Muscle of leg (tissue), 3 donors: ENCODE measurements at regions not wholly inside any gene's neighbourhood (a gene's known extent, or its start where the extent isn't known, plus 50 kb on each side); places are given as distances from the start of the nearest gene placed in this dataset.
"Not testable (repeated sequence)": the region's sequence is repeated elsewhere in the genome, so short reads cannot be mapped to it uniquely, and the experiment has no call there.

Experiments used
- DNase-seq: peaks from one replicate; pipeline ENCODE4 v3.0.0; 2013
- H3K27ac ChIP-seq: one replicate; pipeline ENCODE4 v1.5.1; 2013; ENCODE audit warnings: mild to moderate bottlenecking, low read length, control low read depth
- H3K27me3 ChIP-seq: one replicate; pipeline ENCODE4 v1.6.1; 2013; ENCODE audit warnings: low read length; ENCODE audit not compliant: control insufficient read depth, insufficient read depth
- H3K36me3 ChIP-seq: one replicate; pipeline ENCODE4 v1.6.1; 2013; ENCODE audit warnings: low read length; ENCODE audit not compliant: control insufficient read depth, insufficient read depth
- H3K4me1 ChIP-seq: one replicate; pipeline ENCODE4 v1.6.1; 2013; ENCODE audit warnings: low read length; ENCODE audit not compliant: control insufficient read depth, insufficient read depth
- H3K4me3 ChIP-seq: one replicate; pipeline ENCODE4 v1.5.1; 2013; ENCODE audit warnings: low read length, control low read depth
- H3K9me3 ChIP-seq: replicated peaks from 2 replicates; pipeline ENCODE4 v1.6.1; 2013; ENCODE audit warnings: low read depth, low read length; ENCODE audit not compliant: control insufficient read depth
- WGBS: methylation state at CpG from one replicate; pipeline ENCODE4 v1.1.5; 2013; ENCODE audit warnings: missing lambda C conversion rate; ENCODE audit not compliant: insufficient coverage; 5-methylcytosine and 5-hydroxymethylcytosine counted together

DNA sequence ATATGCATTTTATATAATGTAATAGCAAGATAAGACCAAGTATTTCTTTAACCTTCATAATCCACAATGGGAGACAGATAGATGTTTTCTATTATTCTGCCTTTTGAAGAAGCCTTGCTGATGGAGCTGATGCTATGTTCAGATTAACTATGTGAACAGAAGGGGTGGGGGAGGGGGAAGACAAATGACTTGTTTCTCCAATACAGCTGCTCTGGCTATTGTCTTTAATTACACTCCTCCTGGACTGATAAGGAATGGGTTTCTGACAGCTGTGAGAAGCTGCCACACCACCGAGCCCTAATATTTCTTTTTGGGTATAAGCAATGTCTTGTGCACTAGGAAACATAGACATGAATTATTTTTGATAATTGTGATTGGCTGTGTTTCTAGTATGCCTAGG lies 62.0 kb downstream of the CAVIN4 start:
- DNase-seq, result no peak
- Histone ChIP-seq H3K27me3 (no peaks in the 10 kb centered on the region), H3K4me3 (no peak overlapping the region), H3K4me1 (no peaks in the 10 kb centered on the region), H3K27ac (no peak overlapping the region), H3K36me3 (no peaks in the 10 kb centered on the region), H3K9me3 (no peaks in the 10 kb centered on the region)
- WGBS, result no CpG with 5 or more reads among the region's 1 CpG

GRCh38 chr9:100640447-100641050 lies 62.7 kb downstream of the CAVIN4 start:
- Histone ChIP-seq H3K9me3 (no peaks in the 10 kb centered on the region), H3K27me3 (no peaks in the 10 kb centered on the region), H3K4me3 (no peak overlapping the region), H3K4me1 (no peaks in the 10 kb centered on the region), H3K27ac (no peak overlapping the region), H3K36me3 (no peaks in the 10 kb centered on the region)
- no CpG with 5 or more reads among the region's 5 CpGs for WGBS
- no peak for DNase-seq

GRCh38 chr9:100641166-100641565 lies 63.3 kb downstream of the CAVIN4 start:
- WGBS, result no CpG with 5 or more reads among the region's 2 CpGs
- DNase-seq, result no peak
- H3K27me3 ChIP-seq, result no peaks in the 10 kb centered on the region
- no peak overlapping the region for H3K27ac ChIP-seq
- H3K4me3 ChIP-seq, result no peak overlapping the region
- no peaks in the 10 kb centered on the region for H3K4me1 ChIP-seq
- no peaks in the 10 kb centered on the region for H3K36me3 ChIP-seq
- H3K9me3 ChIP-seq, result no peaks in the 10 kb centered on the region

GRCh38 chr9:100652850-100653249 lies 75.0 kb downstream of the CAVIN4 start:
- H3K4me1 ChIP-seq, result no peaks in the 10 kb centered on the region
- no CpG with 5 or more reads among the region's 4 CpGs for WGBS
- H3K4me3 ChIP-seq, result no peak overlapping the region
- H3K27me3 ChIP-seq, result no peaks in the 10 kb centered on the region
- H3K36me3 ChIP-seq, result no peaks in the 10 kb centered on the region
- H3K9me3 ChIP-seq, result peaks cover 5% of the 10 kb centered on the region
- DNase-seq, result no peak
- no peak overlapping the region for H3K27ac ChIP-seq

DNA sequence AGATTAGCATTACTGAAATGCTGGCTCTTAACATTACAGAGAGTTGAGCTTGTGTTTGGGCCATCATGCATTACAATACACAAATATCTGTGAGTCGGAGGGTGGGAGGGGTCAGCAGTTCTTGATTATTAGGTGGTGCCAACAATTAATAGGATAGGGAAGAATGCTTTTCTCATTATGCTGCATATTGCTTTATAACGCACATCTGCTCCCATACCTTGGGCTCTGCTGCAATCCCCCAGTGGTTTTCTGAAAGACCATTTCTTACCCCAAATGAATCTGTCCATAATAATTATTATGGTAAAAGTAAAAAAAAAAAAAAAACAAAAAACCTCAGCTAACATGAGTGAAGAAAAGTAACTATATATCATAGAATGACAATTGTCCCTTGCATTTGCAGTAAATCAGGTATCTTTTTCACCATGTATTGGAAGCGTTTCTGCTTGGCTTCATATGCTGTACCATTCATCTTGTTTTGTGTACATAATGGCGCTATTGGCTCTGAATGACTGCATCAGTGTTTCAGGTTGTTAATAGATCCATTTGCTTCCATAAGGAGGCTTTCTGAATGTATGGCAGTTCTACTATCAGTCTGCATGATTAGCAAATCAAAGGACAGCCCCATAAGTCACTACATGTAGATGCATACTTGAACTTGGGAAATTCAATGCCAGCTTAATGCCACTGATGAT lies 75.9 kb downstream of the CAVIN4 start:
- Histone ChIP-seq H3K9me3 (peaks cover 5% of the 10 kb centered on the region), H3K4me3 (no peak overlapping the region), H3K36me3 (no peaks in the 10 kb centered on the region), H3K4me1 (no peaks in the 10 kb centered on the region), H3K27ac (no peak overlapping the region), H3K27me3 (no peaks in the 10 kb centered on the region)
- no peak for DNase-seq
- no CpG with 5 or more reads among the region's 4 CpGs for WGBS

- H3K9me3 ChIP-seq, H3K27me3 ChIP-seq, H3K27ac ChIP-seq, DNase-seq, H3K36me3 ChIP-seq, H3K4me3 ChIP-seq, H3K4me1 ChIP-seq: not testable (repeated sequence)
- 40% methylated on average over 1 of the region's 2 CpGs for WGBS
These were observed 79.0 kb downstream of the CAVIN4 start for GRCh38 chr9:100656851-100657250.

DNA sequence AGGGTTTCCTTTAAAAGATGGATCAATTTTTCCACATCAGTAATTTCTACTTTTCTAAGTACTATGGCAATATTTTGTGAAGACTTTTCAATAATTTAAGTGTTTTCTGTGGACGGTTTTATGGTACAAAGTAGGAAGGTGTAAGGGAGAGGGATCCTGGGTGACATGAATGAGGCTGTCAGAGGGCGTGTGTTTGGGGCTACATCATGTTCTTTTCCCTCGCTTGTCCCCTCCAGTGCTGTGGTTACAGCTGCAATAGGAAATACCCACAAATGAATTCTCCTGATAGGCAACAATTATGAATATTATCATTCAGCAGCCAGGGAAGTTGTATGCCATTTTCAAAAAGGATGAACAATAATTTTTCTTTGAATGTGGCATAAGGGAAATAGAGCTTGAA lies 83.8 kb downstream of the CAVIN4 start:
- Histone ChIP-seq H3K27me3 (no peaks in the 10 kb centered on the region), H3K4me1 (no peaks in the 10 kb centered on the region), H3K36me3 (no peaks in the 10 kb centered on the region), H3K9me3 (peaks cover 5% of the 10 kb centered on the region), H3K4me3 (no peak overlapping the region), H3K27ac (no peak overlapping the region)
- WGBS, result no CpG with 5 or more reads among the region's 3 CpGs
- DNase-seq, result no peak

DNA sequence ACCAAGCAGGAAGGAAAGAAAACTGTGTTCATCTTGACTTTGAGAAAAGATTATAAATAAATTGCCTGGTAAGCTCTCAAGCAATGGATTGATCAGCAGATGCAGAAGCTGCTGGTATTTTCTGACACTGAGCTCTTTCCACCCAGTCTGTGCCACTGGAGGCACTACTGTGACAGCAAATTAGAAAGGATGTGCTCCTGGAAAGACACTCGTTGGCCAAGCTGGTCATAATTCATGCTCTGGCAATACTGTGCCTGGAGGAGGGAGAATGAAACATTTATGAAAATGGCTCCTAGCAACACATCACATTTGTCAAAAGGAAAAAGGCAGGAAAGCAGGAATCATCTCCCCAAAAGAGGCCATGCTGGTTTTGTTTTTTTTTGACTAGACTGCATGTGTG lies 84.2 kb downstream of the CAVIN4 start:
- Histone ChIP-seq H3K36me3 (no peaks in the 10 kb centered on the region), H3K27me3 (no peaks in the 10 kb centered on the region), H3K4me1 (no peaks in the 10 kb centered on the region), H3K27ac (no peak overlapping the region), H3K9me3 (peaks cover 3% of the 10 kb centered on the region), H3K4me3 (no peak overlapping the region)
- WGBS, result no CpG with 5 or more reads among the region's 1 CpG
- DNase-seq, result no peak

DNA sequence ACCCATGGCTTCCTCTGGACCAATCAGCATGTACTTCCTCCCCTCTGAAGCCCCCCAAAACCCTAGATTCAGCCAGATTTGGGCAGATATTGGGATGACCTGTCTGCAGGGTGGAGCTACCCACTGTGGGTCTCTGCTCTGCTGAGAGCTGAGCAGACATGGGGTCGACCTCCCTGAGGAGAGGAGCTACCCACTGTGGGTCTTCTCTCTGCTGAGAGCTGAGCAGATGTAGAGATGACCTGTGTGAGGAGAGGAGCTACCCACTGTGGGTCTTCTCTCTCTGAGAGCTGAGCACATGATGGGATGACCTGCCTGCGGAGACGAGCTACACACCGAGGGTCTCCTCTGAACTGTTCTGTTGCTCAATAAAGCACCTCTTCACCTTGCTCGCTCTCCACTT lies 89.6 kb downstream of the CAVIN4 start:
- Histone ChIP-seq H3K4me3 (no peak overlapping the region), H3K9me3 (no peaks in the 10 kb centered on the region), H3K27ac (no peak overlapping the region), H3K36me3 (no peaks in the 10 kb centered on the region), H3K4me1 (peaks cover 8% of the 10 kb centered on the region), H3K27me3 (no peaks in the 10 kb centered on the region)
- WGBS, result no CpG with 5 or more reads among the region's 5 CpGs
- DNase-seq, result no peak

- WGBS, result 76% methylated on average over 6 of the region's 6 CpGs
- no peaks in the 10 kb centered on the region for H3K36me3 ChIP-seq
- no peak overlapping the region for H3K27ac ChIP-seq
- no peak for DNase-seq
- H3K4me3 ChIP-seq, result no peak overlapping the region
- H3K9me3 ChIP-seq, result no peaks in the 10 kb centered on the region
- H3K27me3 ChIP-seq, result no peaks in the 10 kb centered on the region
- peaks cover 11% of the 10 kb centered on the region for H3K4me1 ChIP-seq
These were observed 90.1 kb downstream of the CAVIN4 start for GRCh38 chr9:100668024-100668423.

DNA sequence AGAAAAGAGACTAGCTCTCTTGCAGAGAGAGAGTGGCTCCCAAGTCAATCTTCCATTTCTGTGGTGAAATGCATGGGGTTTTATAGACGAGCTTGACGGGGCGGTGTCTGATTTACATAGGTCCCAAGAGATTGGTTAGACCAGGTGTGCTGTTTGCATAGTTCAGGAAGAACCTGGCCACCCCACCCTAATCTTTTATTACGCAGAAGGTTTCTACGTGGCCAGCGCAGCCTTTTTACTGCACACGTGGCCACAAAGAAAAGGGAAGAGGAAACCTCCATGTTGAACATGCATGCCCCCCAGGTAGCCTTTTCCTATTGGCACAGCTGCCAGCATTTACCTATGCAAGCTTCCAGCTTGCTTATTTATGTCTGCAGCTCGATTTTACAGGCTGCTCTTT lies 92.1 kb downstream of the CAVIN4 start:
- peaks cover 15% of the 10 kb centered on the region for H3K4me1 ChIP-seq
- no peak for DNase-seq
- no peaks in the 10 kb centered on the region for H3K36me3 ChIP-seq

More for the DNA sequence above, 92.1 kb downstream of the CAVIN4 start:
- Histone ChIP-seq H3K27me3 (no peaks in the 10 kb centered on the region), H3K9me3 (no peaks in the 10 kb centered on the region), H3K4me3 (no peak overlapping the region), H3K27ac (no peak overlapping the region)
- WGBS, result 65% methylated on average over 2 of the region's 8 CpGs
